Skeletal muscle satellite cell (primary cell): ENCODE measurements at regions not wholly inside any gene's neighbourhood (a gene's known extent, or its start where the extent isn't known, plus 50 kb on each side); places are given as distances from the start of the nearest gene placed in this dataset.

ENCODE experiments used
- H3K27me3 ChIP-seq: 2 replicates; pipeline ENCODE4 v1.7.0; 2013; ENCODE audit warnings: low read length; ENCODE audit not compliant: control insufficient read depth, insufficient read depth
- H3K36me3 ChIP-seq: 2 replicates; pipeline ENCODE4 v1.7.0; 2013; ENCODE audit warnings: mild to moderate bottlenecking, control low read depth, low read length; ENCODE audit not compliant: insufficient read depth
- H3K4me1 ChIP-seq: 2 replicates; pipeline ENCODE4 v1.7.0; 2013; ENCODE audit warnings: low read length; ENCODE audit not compliant: control insufficient read depth, insufficient read depth
- H3K4me2 ChIP-seq: 2 replicates; pipeline ENCODE4 v1.7.0; 2013; ENCODE audit warnings: mild to moderate bottlenecking, low read length
- H3K4me3 ChIP-seq: 2 replicates; pipeline ENCODE4 v1.7.0; 2013; ENCODE audit warnings: low read length
- H3K9ac ChIP-seq: 2 replicates; pipeline ENCODE4 v1.7.0; 2013; ENCODE audit warnings: mild to moderate bottlenecking, low read depth, low read length, moderate library complexity
- H3K9me3 ChIP-seq: replicated peaks from 2 replicates; pipeline ENCODE4 v1.7.0; 2013; ENCODE audit warnings: mild to moderate bottlenecking, control low read depth, low read length

DNA sequence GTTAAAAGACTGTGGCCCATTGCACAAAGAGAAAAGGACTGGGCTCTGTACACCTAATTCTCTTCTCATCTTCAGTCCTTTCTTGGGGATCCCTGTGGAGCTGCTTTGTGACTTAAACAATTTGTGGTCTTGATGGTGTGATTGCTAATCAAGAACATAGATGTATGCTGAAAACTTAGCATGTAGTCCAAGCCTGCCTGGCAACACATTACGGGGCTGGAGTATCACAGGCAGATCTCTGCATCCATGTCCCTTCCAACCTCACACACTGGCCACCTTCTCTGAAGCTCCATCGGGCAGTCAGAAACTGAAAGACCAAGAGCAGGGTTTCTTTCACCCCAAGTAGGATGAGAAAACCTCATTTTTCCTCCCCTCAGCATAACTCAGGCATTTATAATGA is 69.6 kb upstream of the ARGLU1 start:
- H3K4me1 ChIP-seq: no peaks in the 10 kb centered on the region
- H3K4me2 ChIP-seq: no peak overlapping the region
- H3K9me3 ChIP-seq: no peaks in the 10 kb centered on the region
- no peaks in the 10 kb centered on the region for H3K36me3 ChIP-seq
- H3K27me3 ChIP-seq: peaks cover 4% of the 10 kb centered on the region
- no peak overlapping the region for H3K4me3 ChIP-seq
- no peak overlapping the region for H3K9ac ChIP-seq

DNA sequence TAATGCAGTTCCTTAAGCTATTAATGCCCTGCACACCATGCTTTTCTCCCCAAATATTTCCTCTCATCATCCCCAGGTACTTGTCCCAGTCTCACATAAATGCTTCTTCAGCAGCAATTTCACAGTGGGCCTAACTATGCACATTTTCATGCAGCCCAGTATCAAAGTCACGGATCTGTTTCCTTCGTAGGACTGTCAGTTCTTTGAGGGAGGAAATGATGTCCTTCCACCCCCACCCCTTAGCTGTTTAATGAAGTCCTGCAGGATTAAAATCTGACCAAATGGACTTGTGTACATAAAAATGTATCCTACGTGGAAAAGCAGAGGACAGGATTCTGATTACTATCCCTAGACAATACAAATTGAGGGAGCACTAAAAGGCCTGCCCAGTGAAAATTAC is 68.6 kb upstream of the ARGLU1 start:
- Histone ChIP-seq H3K9me3 (no peaks in the 10 kb centered on the region), H3K9ac (no peak overlapping the region), H3K4me3 (no peak overlapping the region), H3K4me2 (no peak overlapping the region), H3K4me1 (no peaks in the 10 kb centered on the region), H3K36me3 (no peaks in the 10 kb centered on the region), H3K27me3 (peaks cover 4% of the 10 kb centered on the region)

DNA sequence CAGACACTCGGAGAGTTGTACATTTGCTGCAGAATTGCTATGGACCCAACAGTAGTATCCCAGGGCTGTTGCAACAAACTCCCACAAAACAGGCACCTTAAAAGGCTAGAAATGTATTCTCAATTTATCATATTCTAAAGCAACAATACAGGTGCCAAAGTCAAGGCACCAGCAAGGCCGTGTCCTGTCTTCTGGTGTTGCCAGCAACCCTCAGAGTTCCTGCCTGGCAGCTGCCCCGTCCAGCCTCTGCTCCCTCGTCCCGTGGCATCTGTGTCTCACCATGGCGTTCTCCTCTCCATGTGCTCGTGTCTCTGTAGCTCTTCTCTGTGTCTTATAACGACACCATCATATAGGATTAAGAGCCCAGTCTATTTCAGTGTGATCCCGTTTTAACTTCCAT is 67.7 kb upstream of the ARGLU1 start:
- Histone ChIP-seq H3K27me3 (peaks cover 4% of the 10 kb centered on the region), H3K4me1 (no peaks in the 10 kb centered on the region), H3K4me3 (no peak overlapping the region), H3K9me3 (no peaks in the 10 kb centered on the region), H3K4me2 (no peak overlapping the region), H3K9ac (no peak overlapping the region), H3K36me3 (no peaks in the 10 kb centered on the region)

- peaks cover 4% of the 10 kb centered on the region for H3K27me3 ChIP-seq
- no peaks in the 10 kb centered on the region for H3K4me1 ChIP-seq
- no peak overlapping the region for H3K9ac ChIP-seq
These were observed 65.4 kb upstream of the ARGLU1 start for GRCh38 chr13:106633321-106633720.

DNA sequence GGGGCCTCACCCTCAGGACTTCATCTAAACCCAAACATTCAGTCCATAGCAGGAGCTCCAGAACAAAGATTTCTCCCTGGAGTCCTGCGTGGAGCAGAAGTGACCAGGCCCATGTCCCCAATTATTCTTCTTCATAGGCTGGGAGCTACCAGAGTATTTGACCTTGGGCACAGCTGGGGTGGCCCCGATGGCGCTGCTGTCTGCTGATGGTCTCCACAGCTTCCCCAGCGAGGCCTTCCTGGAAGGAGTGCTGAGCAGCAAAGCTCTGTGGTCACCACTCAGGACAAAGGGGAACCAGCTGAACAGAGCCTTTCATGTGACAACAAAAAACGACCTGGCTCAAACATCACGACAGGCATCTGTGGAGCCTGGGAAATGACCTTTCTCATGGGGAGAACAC is 62.7 kb upstream of the ARGLU1 start:
- no peak overlapping the region for H3K4me2 ChIP-seq
- no peak overlapping the region for H3K4me3 ChIP-seq
- no peaks in the 10 kb centered on the region for H3K9me3 ChIP-seq
- no peaks in the 10 kb centered on the region for H3K36me3 ChIP-seq
- peaks cover 23% of the 10 kb centered on the region for H3K27me3 ChIP-seq
- no peak overlapping the region for H3K9ac ChIP-seq
- no peaks in the 10 kb centered on the region for H3K4me1 ChIP-seq

More at GRCh38 chr13:106633321-106633720, 65.4 kb upstream of the ARGLU1 start:
- no peak overlapping the region for H3K4me2 ChIP-seq
- H3K4me3 ChIP-seq: no peak overlapping the region
- H3K9me3 ChIP-seq: no peaks in the 10 kb centered on the region
- H3K36me3 ChIP-seq: no peaks in the 10 kb centered on the region

GRCh38 chr13:106630162-106630561 is 62.2 kb upstream of the ARGLU1 start:
- Histone ChIP-seq H3K9me3 (no peaks in the 10 kb centered on the region), H3K36me3 (no peaks in the 10 kb centered on the region), H3K27me3 (peaks cover 25% of the 10 kb centered on the region)

GRCh38 chr13:106628936-106629659 is 61.2 kb upstream of the ARGLU1 start:
- H3K27me3 ChIP-seq: peaks cover 33% of the 10 kb centered on the region
- no peaks in the 10 kb centered on the region for H3K4me1 ChIP-seq

More at GRCh38 chr13:106630162-106630561, 62.2 kb upstream of the ARGLU1 start:
- Histone ChIP-seq H3K4me2 (no peak overlapping the region), H3K9ac (no peak overlapping the region), H3K4me1 (no peaks in the 10 kb centered on the region), H3K4me3 (no peak overlapping the region)

DNA sequence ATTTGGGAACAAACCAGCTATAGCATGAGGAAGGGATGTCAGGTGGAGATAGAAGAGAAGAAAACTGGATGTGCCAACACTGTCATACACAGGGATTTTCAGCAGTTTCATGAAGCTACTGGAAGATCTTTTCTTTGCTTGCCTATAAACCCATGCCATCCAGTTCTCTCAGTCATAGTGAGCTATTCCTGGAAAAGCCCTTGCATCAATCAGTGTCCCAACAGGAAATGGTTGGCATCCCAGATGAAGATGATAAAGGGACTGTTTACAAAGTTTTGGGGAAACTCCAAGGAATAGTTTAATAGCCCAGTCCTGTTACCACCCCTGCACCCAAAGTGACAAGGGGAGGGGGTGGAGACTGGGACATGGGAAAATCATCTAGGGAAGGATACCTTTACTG is 58.5 kb upstream of the ARGLU1 start:
- H3K4me2 ChIP-seq: no peak overlapping the region
- H3K9me3 ChIP-seq: no peaks in the 10 kb centered on the region
- no peak overlapping the region for H3K9ac ChIP-seq
- peaks cover 59% of the 10 kb centered on the region for H3K27me3 ChIP-seq
- H3K4me3 ChIP-seq: no peak overlapping the region
- H3K36me3 ChIP-seq: no peaks in the 10 kb centered on the region
- H3K4me1 ChIP-seq: no peaks in the 10 kb centered on the region

More at GRCh38 chr13:106628936-106629659, 61.2 kb upstream of the ARGLU1 start:
- Histone ChIP-seq H3K9me3 (no peaks in the 10 kb centered on the region), H3K4me2 (no peak overlapping the region), H3K4me3 (no peak overlapping the region), H3K9ac (no peak overlapping the region), H3K36me3 (no peaks in the 10 kb centered on the region)

DNA sequence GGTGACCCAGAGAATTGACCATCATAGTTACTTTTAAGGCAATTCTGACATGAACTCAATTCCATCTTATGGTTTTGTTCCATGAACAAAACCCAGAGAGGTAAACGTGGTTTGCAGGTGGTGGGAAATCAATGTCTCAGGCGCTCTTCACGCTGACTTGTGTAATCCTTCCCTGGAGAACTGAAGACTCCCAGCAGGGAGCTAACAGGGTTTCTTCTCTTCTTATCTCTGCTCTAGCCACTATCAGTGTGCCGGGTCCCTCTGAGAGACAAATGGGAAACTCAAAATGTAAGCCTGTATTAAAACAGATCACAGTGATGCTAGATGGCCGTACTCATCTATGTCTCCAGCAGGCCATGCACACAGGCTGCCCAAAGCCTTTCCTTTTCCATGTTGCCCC is 57.6 kb upstream of the ARGLU1 start:
- Histone ChIP-seq H3K36me3 (no peaks in the 10 kb centered on the region), H3K9ac (no peak overlapping the region), H3K4me3 (no peak overlapping the region)

GRCh38 chr13:106623799-106624460 is 56.0 kb upstream of the ARGLU1 start:
- Histone ChIP-seq H3K4me3 (no peak overlapping the region), H3K4me2 (no peak overlapping the region), H3K27me3 (peaks cover 68% of the 10 kb centered on the region), H3K4me1 (no peaks in the 10 kb centered on the region), H3K9ac (no peak overlapping the region), H3K36me3 (no peaks in the 10 kb centered on the region), H3K9me3 (no peaks in the 10 kb centered on the region)

More for the DNA sequence above, 57.6 kb upstream of the ARGLU1 start:
- Histone ChIP-seq H3K27me3 (peaks cover 66% of the 10 kb centered on the region), H3K4me1 (no peaks in the 10 kb centered on the region), H3K4me2 (no peak overlapping the region), H3K9me3 (no peaks in the 10 kb centered on the region)

DNA sequence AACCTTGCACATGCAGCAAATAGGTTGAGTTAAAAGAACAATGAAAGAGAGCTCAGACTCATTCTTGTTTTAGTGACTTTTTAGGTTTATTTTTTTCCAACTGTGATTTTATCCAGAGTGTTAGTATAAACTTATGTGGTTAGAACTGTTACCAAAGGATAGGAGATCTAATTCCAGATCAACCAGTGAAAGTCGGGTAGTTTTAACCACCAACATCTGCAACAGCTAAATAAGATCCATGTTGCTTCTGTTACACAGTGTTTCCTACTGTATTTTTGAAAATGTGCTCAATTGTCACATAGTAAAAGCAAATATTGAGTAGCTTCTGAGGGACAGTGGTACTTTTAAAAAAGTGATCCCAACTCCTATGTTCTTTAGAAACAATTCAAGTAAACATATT is 53.9 kb upstream of the ARGLU1 start:
- Histone ChIP-seq H3K9me3 (no peaks in the 10 kb centered on the region), H3K4me1 (no peaks in the 10 kb centered on the region), H3K36me3 (no peaks in the 10 kb centered on the region), H3K27me3 (peaks cover 59% of the 10 kb centered on the region), H3K4me2 (no peak overlapping the region), H3K4me3 (no peak overlapping the region), H3K9ac (no peak overlapping the region)
